HG03039 (cell line): ENCODE measurements at regions not wholly inside any gene's neighbourhood (a gene's known extent, or its start where the extent isn't known, plus 50 kb on each side); places are given as distances from the start of the nearest gene placed in this dataset.
"Not testable (repeated sequence)": the region's sequence is repeated elsewhere in the genome, so short reads cannot be mapped to it uniquely, and the experiment has no call there.

ENCODE experiments used
- ATAC-seq: cut with Tn5 transposase; IDR thresholded peaks from one replicate; pipeline ENCODE4 v1.9.1; 2021; ENCODE audit warnings: mild to moderate bottlenecking, moderate library complexity; ENCODE audit not compliant: unreplicated experiment

GRCh38 chr5:163252950-163253349 lies 184.4 kb upstream of the CCNG1 start:
- ATAC-seq = no peak

GRCh38 chr5:163259495-163259894 lies 177.9 kb upstream of the CCNG1 start:
- ATAC-seq = no peak

GRCh38 chr5:163260471-163260870 lies 176.9 kb upstream of the CCNG1 start:
- ATAC-seq = no peak

- no peak for ATAC-seq
These were observed 176.4 kb upstream of the CCNG1 start for GRCh38 chr5:163260961-163261360.

GRCh38 chr5:163261647-163262269 lies 175.6 kb upstream of the CCNG1 start:
- ATAC-seq = no peak

GRCh38 chr5:163266249-163266648 lies 171.1 kb upstream of the CCNG1 start:
- not testable (repeated sequence) for ATAC-seq

- no peak for ATAC-seq
These were observed 167.8 kb upstream of the CCNG1 start for GRCh38 chr5:163269624-163270023.

GRCh38 chr5:163276466-163276865 lies 160.9 kb upstream of the CCNG1 start:
- ATAC-seq = no peak

- not testable (repeated sequence) for ATAC-seq
These were observed 156.5 kb upstream of the CCNG1 start for GRCh38 chr5:163280897-163281296.

GRCh38 chr5:163281512-163281911 lies 155.9 kb upstream of the CCNG1 start:
- no peak for ATAC-seq

- no peak for ATAC-seq
These were observed 143.6 kb upstream of the CCNG1 start for GRCh38 chr5:163293836-163294235.

GRCh38 chr5:163303718-163304117 lies 133.7 kb upstream of the CCNG1 start:
- no peak for ATAC-seq

GRCh38 chr5:163305655-163306054 lies 131.7 kb upstream of the CCNG1 start:
- no peak for ATAC-seq

GRCh38 chr5:163306421-163306820 lies 131.0 kb upstream of the CCNG1 start:
- ATAC-seq = no peak

- no peak for ATAC-seq
These were observed 127.5 kb upstream of the CCNG1 start for GRCh38 chr5:163309914-163310313.

GRCh38 chr5:163310997-163311396 lies 126.4 kb upstream of the CCNG1 start:
- ATAC-seq = no peak

- no peak for ATAC-seq
These were observed 124.8 kb upstream of the CCNG1 start for GRCh38 chr5:163312598-163312997.

GRCh38 chr5:163313049-163313448 lies 124.3 kb upstream of the CCNG1 start:
- not testable (repeated sequence) for ATAC-seq

- ATAC-seq = not testable (repeated sequence)
These were observed 121.0 kb upstream of the CCNG1 start for GRCh38 chr5:163316374-163316773.

GRCh38 chr5:163318707-163319106 lies 118.7 kb upstream of the CCNG1 start:
- no peak for ATAC-seq

GRCh38 chr5:163321511-163321910 lies 115.9 kb upstream of the CCNG1 start:
- ATAC-seq = no peak

- no peak for ATAC-seq
These were observed 106.4 kb upstream of the CCNG1 start for GRCh38 chr5:163330723-163331668.
